H4 (cell line): ENCODE measurements at regions not wholly inside any gene's neighbourhood (a gene's known extent, or its start where the extent isn't known, plus 50 kb on each side); places are given as distances from the start of the nearest gene placed in this dataset.

Experiments used
- DNase-seq: peaks from one replicate; pipeline ENCODE4 v3.0.0-alpha.2; 2015; ENCODE audit warnings: low spot score

DNA sequence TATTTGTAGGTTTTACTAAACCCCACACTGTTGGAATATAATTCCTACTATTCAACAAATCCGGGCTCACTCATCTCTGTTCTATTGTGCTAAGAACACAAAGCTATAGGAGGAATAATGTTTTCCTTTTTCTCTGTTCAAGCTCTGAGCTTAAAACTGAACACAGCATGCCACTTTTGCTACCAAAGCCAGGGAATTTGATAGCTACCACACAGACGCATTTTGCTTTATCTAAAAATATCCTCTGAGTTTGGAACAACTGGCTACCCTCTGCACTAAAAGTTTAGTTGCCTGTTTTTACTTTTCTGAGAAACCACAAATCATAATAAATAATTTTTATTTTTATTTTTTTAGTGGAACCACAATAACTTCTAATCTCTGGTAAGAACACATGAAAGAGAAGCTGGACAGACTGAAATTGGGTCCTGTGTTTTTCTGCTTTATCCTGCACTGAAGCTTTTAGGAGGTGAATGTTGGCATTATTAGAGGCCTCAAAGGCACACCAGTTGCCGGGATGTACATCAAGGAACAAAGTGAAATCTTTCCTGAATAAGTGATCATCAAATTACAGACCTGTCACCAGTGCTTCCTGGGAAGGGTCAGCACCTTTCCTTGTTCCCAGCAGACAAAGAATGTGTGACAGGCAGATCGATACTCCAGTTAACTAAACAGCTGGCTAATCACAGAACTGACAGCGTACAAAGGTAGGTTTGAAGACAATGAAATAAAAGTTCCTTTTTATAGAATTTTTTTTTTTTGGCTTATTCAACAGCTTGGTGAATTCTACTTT, 523.2 kb upstream of the TENM4 start:
- no peak for DNase-seq

DNA sequence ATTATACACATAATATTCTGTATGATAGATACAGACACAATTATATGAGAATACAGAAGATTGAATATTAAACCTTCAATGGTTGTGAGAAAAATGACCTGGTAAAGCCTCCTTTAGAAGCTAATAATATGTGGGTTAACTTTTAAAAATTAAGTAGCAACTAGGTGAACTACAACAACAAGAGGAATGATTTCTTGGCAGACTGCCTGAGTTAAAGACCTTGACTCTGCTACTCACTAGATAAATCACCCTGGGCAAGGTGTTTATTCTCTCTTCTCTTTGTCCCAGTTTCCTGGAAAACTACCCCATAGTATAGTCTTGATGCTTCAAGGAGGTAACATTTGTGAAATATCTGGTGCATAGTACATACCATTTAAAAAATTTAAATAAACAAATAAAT, 519.6 kb upstream of the TENM4 start:
- DNase-seq, result no peak

DNA sequence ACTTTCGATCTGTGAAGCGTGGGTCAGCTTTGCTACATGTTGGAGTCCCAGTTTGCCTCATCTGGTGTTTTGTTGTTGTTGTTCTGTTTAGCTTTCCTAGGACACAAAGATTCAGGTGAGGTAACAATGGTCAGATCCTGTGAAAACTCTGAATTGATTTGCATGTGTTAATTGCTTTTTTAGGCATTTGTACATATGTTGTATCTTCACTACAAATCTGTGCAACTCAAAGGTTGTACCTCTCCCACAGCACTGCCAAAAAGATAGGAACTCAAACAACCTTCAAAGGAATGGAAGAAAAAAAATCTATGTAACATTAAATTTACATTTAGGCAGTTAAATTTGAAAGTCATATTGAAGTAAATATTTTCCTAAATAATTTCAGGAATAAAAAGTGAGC, 518.5 kb upstream of the TENM4 start:
- DNase-seq, result no peak

DNA sequence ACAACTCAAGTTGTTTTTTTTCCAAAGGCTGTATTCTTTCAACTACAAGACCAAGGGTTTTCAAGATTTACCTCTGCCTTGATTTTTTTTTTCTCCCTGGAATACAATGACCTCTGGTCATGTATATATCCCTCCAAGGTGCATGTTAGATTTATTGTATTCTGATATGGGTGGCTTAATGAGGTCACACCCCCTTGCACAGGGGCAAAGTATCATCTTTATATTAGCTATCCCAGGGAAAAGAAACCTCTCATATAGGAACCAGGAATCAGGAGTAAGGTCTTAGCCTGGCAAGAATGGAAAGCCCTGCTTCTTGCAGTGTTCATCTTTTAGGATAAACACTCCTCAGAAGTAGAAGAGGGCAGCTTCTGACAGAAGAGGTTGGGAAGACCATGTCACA, 516.9 kb upstream of the TENM4 start:
- DNase-seq, result no peak

DNA sequence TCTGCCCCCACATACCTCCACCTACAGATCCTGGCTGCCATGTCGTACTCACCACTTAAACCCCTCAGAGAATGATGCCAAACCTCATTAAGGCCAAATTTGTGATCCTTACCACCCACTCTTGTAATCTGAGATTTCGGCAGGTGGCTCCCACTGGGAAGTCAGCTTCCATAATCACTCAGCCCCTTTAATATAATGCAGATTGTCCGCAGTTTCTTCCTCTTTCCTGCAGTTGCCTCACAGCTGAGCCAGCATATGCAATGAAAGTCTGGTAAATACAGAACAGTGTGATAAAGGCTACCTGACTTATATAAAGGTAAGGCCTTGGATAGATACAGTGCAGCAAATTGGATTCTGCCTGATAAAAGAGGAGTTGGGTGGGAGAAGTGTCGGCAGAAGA, 515.2 kb upstream of the TENM4 start:
- DNase-seq, result no peak

DNA sequence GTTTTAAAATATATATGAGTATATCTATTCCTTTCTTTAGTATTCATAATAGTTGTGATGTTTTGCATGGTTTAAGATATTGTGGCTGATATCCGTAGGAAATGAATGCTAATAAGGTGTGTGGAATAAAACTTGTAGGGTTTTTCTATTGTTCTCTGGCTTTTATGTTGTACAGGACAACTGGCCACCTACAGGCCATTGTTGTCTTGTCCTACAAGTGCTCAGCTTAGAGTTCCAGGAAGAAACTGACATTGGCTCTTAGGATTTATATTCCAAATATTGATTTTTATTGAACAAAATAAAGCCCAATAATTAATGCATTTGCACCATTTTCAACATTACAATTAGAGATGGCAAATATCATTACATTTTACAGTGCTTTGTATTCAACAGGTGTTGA, 512.8 kb upstream of the TENM4 start:
- DNase-seq, result no peak

DNA sequence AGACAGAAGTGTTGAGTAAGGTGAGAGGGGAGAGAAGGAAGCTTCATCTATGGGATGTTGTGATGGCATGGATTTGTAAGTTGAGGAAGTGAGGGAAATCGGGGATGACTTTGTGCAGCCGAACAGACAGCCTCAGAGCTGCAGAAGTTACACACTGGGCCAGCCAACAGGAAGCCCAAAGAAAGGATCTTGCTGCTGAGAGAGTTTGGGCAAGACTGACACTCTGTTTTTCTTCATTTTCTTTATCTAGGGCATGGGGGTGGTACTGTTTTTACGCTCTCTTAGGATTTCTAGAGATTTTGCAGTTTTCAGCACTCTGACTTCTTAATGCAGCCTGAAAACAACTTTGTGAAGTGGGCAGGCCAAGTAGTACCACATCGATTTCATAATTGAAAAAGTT, 509.9 kb upstream of the TENM4 start:
- no peak for DNase-seq

DNA sequence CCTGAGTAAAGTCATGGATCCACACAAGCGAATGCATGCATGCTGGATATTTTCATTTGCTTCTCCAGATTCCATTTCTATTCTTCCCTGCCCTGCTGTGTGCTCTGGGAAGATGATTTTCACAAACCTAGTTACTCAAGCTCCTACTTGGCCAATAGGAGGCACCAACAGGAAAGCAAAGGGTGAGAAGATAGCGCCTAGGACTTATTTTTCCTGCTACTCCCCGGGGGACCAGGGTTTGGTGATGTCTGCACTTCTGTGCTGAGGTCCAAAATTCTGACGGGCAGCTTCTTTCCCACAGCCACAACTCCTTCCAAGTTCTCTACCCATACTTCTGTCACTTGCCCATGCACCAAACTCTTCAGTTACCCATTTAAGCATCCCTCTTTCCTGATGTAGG, 509.3 kb upstream of the TENM4 start:
- no peak for DNase-seq

DNA sequence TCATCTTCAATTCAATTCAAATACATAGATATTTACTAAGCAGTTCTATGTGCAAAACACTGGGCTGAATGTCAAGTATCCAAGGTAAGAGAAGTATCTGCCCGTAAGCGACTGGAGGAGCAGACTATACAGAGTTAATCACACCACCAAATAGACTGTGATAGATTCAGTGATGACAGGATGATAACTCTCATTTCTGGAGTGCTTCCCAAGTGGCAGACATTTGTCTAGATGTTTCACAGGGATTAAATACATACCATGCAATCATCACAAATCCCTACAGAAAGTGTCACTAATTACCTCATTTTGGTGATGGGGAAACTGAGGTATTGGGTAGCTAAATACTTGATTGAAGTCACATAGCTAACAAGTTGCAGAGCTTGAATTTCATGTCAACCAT, 508.7 kb upstream of the TENM4 start:
- no peak for DNase-seq

DNA sequence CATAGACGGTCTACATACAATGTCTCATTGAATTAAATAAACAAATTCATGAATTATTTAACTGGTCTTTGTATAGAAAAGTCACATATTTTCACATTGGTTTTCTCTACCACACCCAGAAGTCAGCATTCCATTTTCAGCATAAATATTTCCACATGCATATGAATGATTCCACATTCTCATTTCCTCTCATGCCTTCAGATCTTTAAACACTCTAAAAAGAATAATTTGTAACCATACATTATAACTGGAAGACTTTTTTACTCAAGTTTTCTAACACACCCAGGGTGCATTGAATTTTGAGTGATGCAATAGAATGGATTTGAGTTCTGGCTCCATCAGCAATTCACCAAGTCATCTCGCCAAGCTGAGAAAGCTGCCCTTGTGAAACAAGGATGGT, 501.8 kb upstream of the TENM4 start:
- DNase-seq, result no peak

DNA sequence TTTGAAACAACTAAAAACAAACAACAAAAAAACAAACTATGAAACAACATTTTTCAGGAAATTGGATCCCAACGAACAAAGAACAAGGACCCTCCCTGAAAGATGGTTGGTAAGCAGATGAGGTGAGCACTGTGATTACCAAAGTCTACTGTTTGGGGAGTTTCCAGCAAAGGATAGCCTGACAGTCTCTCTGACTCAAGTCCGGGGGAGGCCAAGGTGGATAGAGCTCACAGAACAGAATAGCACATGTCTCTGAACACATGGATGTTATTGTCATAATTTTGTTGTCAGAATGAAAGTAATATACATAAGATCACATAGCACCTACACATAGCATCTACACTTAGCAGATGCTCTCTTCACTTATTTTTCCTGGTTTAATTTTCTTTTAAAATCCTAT, 501.3 kb upstream of the TENM4 start:
- no peak for DNase-seq

DNA sequence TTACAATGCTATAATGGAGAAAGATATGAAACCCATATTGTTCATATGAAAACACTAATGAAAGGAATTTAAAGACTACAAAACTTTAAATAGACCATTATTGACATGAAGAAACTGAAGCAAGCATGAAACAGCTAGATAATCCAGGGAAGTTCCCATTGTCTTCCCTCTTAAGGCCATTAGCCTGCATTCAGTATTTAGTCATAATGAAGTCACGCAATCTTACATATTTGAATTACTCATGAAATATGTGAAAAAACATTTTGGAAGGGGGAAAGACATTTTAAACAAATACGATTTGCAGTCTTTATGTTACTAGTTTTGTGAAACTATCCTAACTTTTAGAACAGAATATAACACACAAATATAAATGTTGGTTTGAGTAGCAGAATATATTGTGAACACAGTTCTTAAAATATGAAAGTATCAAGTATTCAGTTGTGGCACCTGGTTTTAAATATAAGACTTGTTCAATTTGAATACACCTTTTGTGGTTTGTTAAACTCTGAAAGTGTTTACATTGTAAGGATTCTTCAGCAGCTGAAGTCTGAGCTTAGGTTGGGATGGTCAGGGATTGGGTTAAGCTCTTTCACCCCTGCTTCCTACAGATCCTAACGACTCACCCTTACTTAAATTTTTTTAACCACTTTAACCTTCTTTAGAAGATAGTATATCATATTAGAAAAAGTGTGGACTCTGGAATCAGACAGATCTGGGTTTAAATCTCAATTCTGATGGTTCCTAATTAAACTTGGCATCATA, 500.3 kb upstream of the TENM4 start:
- no peak for DNase-seq

DNA sequence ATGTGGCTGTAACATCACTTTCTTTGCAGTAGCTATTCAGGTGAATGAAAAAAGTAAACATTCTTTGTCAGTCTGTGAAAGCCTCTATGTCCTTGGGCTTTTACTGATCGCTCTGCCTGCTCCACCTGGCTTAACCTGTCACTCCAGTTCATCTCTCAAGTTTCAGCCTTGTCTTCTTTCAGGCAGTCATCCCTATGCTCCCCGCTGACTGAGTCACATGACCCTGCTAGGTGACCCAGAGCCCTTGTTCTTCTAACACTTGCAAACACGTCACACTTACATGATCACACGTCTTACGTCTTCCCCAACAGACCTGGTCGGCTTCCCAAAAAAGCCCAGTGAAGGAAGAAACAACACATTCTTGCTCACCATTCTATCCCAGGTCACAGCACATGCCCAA, 499.3 kb upstream of the TENM4 start:
- no peak for DNase-seq

DNA sequence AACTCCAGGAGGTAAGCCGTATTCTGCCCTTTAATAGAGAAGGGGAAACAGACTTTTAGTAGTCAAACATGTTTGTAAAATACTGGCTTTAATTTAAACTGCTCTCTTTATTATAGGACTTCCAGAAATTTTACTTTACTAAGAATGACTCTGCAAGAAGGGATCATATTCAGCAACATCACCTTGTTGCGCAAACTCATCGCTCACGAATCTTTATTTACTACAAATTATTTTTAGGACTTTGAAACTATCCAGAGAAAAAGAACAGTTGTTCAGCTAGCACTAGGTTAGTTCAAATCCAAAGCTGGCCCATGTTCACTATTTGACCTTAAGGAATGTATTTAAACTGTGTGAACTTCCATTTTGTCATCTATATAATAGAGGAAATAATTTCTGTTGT, 498.3 kb upstream of the TENM4 start:
- no peak for DNase-seq

DNA sequence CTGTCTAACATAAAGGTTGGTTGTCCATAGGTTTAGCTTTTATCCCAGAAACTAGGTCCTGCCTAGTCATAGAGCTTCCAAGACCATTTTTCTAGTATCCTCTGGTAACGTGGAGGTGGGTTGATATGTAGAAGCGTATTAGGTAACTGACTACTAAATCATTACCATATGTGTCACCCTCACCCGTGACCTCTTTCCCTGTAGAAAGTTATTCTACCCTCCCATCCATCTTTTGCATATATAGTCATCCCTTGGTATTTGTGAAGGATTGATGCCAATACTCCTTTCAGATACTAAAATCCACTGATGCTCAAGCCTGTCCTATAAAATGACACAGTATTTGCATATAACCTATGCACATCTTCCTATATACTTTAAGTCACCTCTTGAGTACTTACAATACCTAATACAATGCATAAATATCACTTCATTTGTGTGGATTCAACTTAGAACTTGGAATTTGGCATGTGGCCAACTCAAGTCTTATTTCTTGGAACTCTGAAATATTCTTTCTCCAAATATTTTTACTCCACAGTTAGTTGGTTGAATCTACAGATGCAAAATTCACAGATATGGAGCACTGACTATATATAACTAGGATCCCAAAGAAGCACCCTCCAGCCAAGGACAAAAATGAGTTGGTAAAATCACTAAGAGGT, 497.0 kb upstream of the TENM4 start:
- DNase-seq, result no peak

DNA sequence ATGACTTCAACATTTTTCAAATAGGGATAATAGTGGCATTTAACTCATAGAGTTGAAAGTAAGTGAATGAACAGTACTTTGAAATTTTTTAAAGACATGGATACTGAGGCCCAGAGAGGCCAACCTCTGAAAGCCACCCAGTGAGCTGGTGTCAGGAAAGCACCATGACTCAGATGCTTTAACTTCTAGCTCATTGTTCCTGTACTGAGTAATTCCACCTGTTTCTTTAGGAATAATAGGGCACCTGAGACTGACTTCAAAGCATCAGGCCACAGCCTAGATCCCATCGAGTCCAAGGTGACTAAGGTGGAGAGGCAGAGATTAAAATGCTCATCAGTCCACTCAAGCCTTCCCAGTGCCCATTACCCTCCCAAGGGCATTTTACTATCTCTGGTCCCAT, 491.8 kb upstream of the TENM4 start:
- DNase-seq, result no peak

DNA sequence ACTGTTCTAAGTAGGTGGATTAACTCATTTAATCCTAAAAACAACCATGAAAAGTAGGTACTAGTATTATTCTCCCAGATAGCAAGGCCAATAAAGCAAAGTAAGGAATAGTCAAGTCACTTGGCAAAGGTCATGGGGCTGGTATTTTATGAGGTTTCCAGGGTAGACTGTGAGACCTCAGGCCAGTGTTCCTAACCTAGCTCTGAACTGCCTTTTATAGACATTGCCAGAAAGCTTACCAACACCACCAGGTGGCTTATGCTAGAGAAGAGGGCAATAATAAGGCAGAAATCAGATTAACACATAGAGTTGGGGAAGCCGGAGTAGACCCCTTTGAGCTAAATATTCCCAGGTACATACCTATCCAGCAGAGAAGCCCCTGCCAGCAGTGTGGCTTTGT, 490.9 kb upstream of the TENM4 start:
- no peak for DNase-seq

DNA sequence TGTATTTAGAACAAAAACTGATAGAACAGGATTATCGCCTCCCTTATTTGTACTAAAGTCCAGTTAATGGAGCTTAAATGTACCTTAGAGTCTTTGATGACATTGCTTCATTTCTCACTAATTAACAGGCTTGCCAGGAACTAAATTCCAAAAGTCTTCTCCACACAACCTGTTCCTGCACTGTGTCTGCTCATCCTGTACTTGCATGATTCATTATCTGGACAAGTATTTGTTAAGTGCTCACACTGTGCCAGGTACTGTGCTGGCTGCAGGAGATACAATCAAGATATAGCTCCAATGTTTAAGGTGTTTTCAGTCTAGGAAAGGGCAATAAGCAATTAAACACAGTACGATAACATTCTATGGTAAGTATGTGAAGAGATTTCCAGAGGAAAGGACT, 485.9 kb upstream of the TENM4 start:
- no peak for DNase-seq

DNA sequence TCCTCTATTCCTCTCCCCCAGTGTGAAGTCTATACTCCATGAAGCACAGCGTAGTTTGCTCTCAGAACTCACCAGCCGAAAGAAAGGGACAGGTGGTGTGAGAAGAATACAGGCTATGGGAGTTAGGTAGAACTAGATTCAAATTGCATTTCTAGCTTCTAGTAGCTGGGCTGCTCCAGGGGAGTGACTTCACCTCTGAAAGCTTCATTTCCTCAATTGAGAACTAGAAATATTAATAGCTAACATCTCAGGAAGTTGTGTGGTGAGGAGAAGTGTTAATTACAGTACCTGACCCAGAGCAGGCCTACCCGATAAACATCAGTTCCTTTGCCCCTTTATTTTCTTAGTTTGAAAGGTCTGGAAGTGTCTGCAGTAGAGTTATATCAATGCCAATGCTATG, 484.7 kb upstream of the TENM4 start:
- DNase-seq, result no peak

DNA sequence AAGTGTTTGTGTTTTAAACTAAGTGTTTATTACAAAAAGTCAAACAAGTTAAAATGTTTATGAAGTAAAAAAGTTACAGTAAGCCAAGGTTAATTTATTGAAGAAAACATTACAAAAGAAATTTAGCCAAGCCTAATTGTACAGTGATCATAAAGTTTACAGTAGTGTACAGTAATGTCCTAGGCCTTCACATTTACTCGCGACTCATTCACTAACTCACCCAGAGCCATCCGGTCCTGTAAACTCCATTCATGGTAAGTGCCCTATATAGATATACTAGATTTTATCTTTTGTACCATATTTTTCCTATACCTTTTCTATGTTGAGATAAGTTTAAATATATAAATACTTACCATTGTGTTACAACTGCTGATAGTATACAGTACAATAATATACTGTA, 481.8 kb upstream of the TENM4 start:
- no peak for DNase-seq

DNA sequence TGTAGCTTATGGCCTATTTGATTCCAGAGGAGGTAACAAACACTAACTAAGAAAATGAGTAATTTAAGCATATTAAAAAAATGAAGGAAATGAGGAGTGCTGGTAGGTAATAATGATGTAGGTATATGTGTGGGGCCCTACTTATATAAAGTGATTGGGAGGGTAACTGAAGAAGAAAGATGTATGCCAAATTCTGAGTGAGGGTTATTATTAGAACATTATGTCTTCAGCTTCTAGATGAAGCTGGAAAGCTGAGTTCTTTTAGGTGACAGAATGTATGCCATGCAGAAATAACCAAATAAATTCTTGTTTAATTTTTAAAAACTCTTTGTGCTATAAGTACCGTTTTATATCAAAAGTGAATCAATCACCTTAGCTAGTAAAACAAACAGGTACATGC, 479.6 kb upstream of the TENM4 start:
- DNase-seq, result no peak

DNA sequence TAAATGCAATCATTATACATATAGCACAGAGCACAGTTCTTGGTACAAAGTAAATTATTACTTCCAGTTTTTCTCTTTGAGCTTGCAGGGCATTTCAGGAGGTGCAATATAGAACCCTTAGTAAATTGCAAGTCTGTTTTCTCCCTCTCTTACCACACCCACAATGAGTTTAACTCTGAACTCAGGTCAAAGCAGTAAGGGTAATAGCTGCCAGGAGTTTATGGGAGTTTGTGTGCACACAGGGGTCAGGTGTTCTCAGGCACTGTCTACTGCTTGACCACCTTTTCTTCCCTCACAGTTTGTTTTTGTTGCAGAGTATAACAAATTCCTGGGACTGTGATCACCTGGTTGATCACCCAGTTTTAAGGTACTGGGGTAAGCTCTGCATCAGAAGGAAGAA, 478.5 kb upstream of the TENM4 start:
- DNase-seq, result no peak

DNA sequence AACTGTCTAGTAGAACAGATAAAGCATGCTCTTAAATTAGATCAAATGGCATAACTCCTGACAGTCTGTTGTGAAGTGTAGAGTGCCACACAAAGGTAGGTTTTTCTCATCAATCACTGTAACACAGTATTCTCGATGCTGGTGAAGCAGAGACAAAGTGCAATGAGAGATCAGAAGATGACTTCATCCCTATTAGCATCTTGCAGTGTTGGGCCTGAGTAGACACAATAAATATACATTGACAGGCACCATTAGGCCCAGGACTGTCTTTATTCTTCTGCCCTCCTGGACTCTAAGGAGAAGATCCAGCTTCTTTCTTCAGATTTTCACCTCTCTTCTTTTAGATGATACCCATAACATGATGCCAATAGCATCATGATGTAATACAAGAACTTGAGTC, 478.0 kb upstream of the TENM4 start:
- DNase-seq, result no peak
